A549 (cell line): ENCODE measurements at regions not wholly inside any gene's neighbourhood (a gene's known extent, or its start where the extent isn't known, plus 50 kb on each side); places are given as distances from the start of the nearest gene placed in this dataset.
A peak's percentile ranks its signal among the peaks of the same experiment; 100 is the strongest.

Experiments used
- ATAC-seq, 2 experiments: fragments of 200-7000 bp in 1 of 2; fragments of >200 bp in 1 of 2; cut with Nextera tagmentation in 1 of 2; cut with Tn5 transposase in 1 of 2; 3 replicates each; pipeline versions ENCODE4 v1.8.0 to v1.9.1; 2018 to 2020; ENCODE audit warnings: mild to moderate bottlenecking in 1 of 2, moderate library complexity in 1 of 2
- CTCF ChIA-PET: fragments of 300-600 bp; sonication (Branson Sonifier 250); formaldehyde crosslinking; extraction: SDS; loops from one replicate; lab custom pipeline; 2021; ENCODE audit warnings: antibody characterized with exemption, inconsistent platforms; lab: Yijun Ruan, JAX
- POLR2A ChIA-PET: fragments of 350-600 bp; formaldehyde crosslinking; extraction: SDS; loops from one replicate; lab custom pipeline; 2021; ENCODE audit warnings: antibody characterized with exemption, inconsistent platforms; lab: Yijun Ruan, JAX
- DNase-seq, 2 experiments: peaks; one replicate each; pipeline versions ENCODE4 v3.0.0 to v3.0.0-alpha.2; 2011 to 2016; ENCODE audit warnings: low read depth in 1 of 2, low spot score in 1 of 2
- FAIRE-seq: peaks from 2 replicates; lab custom pipeline; 2011; peaks lifted over from hg19 to GRCh38; lab: Jason Lieb, UNC
- H3K27ac ChIP-seq, 2 experiments: fragments of >200 bp; sonication (Bioruptor Twin); formaldehyde crosslinking; 3 replicates each; pipeline ENCODE4 v1.5.1; 2016 to 2017
- H3K4me1 ChIP-seq: fragments of >200 bp; sonication (Bioruptor Twin); formaldehyde crosslinking; 3 replicates; pipeline ENCODE4 v1.6.1; 2016
- H3K4me2 ChIP-seq: fragments of >200 bp; sonication (Bioruptor Twin); formaldehyde crosslinking; 3 replicates; pipeline ENCODE4 v1.6.1; 2016
- H3K4me3 ChIP-seq: fragments of >200 bp; sonication (Bioruptor Twin); formaldehyde crosslinking; 3 replicates; pipeline ENCODE4 v1.5.1; 2016
- H3K9me3 ChIP-seq: fragments of >200 bp; sonication (Bioruptor Twin); formaldehyde crosslinking; 3 replicates; pipeline ENCODE4 v1.6.1; 2016
- BHLHE40 ChIP-seq: IDR thresholded peaks from 2 replicates; pipeline ENCODE4 v1.6.1; 2012; ENCODE audit warnings: low read depth, low read length, inconsistent platforms
- CBX2 ChIP-seq: fragments of 200-600 bp; sonication (generic); IDR thresholded peaks from 2 replicates; pipeline ENCODE4 v1.6.1; 2016; ENCODE audit warnings: low read depth, mild to moderate bottlenecking, borderline replicate concordance
- CBX8 ChIP-seq: fragments of 200-600 bp; sonication (generic); IDR thresholded peaks from 2 replicates; pipeline ENCODE4 v1.6.1; 2016
- CEBPB ChIP-seq, 2 experiments: fragments of >200 bp in 1 of 2; sonication (Bioruptor Twin) in 1 of 2; formaldehyde crosslinking in 1 of 2; IDR thresholded peaks; 2 replicates each; pipeline ENCODE4 v1.6.1; 2012 to 2016
- CHD2 ChIP-seq: fragments of 150-350 bp; IDR thresholded peaks from 2 replicates; pipeline ENCODE4 v1.6.1; 2014; ENCODE audit warnings: low read length; ENCODE audit not compliant: partially characterized antibody
- CTCF ChIP-seq: fragments of >200 bp; sonication (Bioruptor Twin); formaldehyde crosslinking; IDR thresholded peaks from 3 replicates; pipeline ENCODE4 v1.5.1; 2016
- ELK1 ChIP-seq: fragments of 150-350 bp; IDR thresholded peaks from 2 replicates; pipeline ENCODE4 v1.6.1; 2014; ENCODE audit warnings: low read depth, mild to moderate bottlenecking, low read length
- EP300 ChIP-seq, 2 experiments: fragments of >200 bp; sonication (Bioruptor Twin); formaldehyde crosslinking; IDR thresholded peaks; 2 replicates in 1 of 2; 3 replicates in 1 of 2; pipeline ENCODE4 v1.6.1; 2016 to 2017
- FOSL2 ChIP-seq, 2 experiments: fragments of 450-650 bp in 1 of 2; fragments of >200 bp in 1 of 2; sonication (Bioruptor Twin) in 1 of 2; formaldehyde crosslinking; IDR thresholded peaks; 2 replicates each; pipeline versions ENCODE4 v1.5.0 to v1.6.1; 2016 to 2020; ENCODE audit warnings: mild to moderate bottlenecking in 1 of 2, moderate library complexity in 1 of 2
- HES2 ChIP-seq: fragments of >200 bp; sonication (Bioruptor Twin); formaldehyde crosslinking; IDR thresholded peaks from 2 replicates; pipeline ENCODE4 v1.6.1; 2016
- HOXA7 ChIP-seq: fragments of 250-450 bp; sonication (Bioruptor Pico); IDR thresholded peaks from 2 replicates; pipeline ENCODE4 v1.5.0; 2020; ENCODE audit warnings: mild to moderate bottlenecking, moderate library complexity
- HOXB13 ChIP-seq: fragments of 250-450 bp; sonication (Bioruptor Pico); IDR thresholded peaks from 2 replicates; pipeline ENCODE4 v1.5.0; 2020; ENCODE audit warnings: low read depth, mild to moderate bottlenecking, moderate library complexity
- HOXB5 ChIP-seq: fragments of 250-450 bp; sonication (Bioruptor Pico); IDR thresholded peaks from 2 replicates; pipeline ENCODE4 v1.5.0; 2020; ENCODE audit warnings: mild to moderate bottlenecking, moderate library complexity
- JUNB ChIP-seq: fragments of >200 bp; sonication (Bioruptor Twin); formaldehyde crosslinking; IDR thresholded peaks from 2 replicates; pipeline ENCODE4 v1.6.1; 2016
- KDM1A ChIP-seq: fragments of 200-600 bp; sonication (generic); IDR thresholded peaks from 2 replicates; pipeline ENCODE4 v1.6.1; 2016; ENCODE audit warnings: low read depth, mild to moderate bottlenecking
- KDM5A ChIP-seq: fragments of 200-600 bp; sonication (generic); IDR thresholded peaks from 2 replicates; pipeline ENCODE4 v1.6.1; 2016; ENCODE audit warnings: antibody characterized with exemption, mild to moderate bottlenecking
- MAFK ChIP-seq: fragments of 450-650 bp; IDR thresholded peaks from 2 replicates; pipeline ENCODE4 v1.6.1; 2014; ENCODE audit not compliant: partially characterized antibody
- MYC ChIP-seq: IDR thresholded peaks from 2 replicates; pipeline ENCODE4 v1.6.1; 2012; ENCODE audit warnings: mild to moderate bottlenecking, inconsistent platforms, low read length, improper control_type of control experiment, borderline replicate concordance
- NFE2L2 ChIP-seq: fragments of 150-350 bp; conservative IDR thresholded peaks from 2 replicates; pipeline ENCODE4 v1.6.1; 2014; ENCODE audit warnings: low read length
- RARB ChIP-seq: fragments of 250-450 bp; sonication (Bioruptor Pico); IDR thresholded peaks from 2 replicates; pipeline ENCODE4 v1.8.0; 2021; ENCODE audit warnings: mild to moderate bottlenecking, moderate library complexity
- RCOR1 ChIP-seq: fragments of 150-350 bp; IDR thresholded peaks from 2 replicates; pipeline ENCODE4 v1.6.1; 2014; ENCODE audit warnings: antibody characterized with exemption, low read length, low read depth
- SREBF2 ChIP-seq: fragments of 450-650 bp; IDR thresholded peaks from 2 replicates; pipeline ENCODE4 v1.6.1; 2014; ENCODE audit warnings: mild to moderate bottlenecking, moderate library complexity
- USF2 ChIP-seq: fragments of 450-650 bp; IDR thresholded peaks from 2 replicates; pipeline ENCODE4 v1.6.1; 2014; ENCODE audit warnings: antibody characterized with exemption
- ZC3H11A ChIP-seq: fragments of 450-650 bp; IDR thresholded peaks from 2 replicates; pipeline ENCODE4 v1.6.1; 2014; ENCODE audit warnings: antibody characterized with exemption, mild to moderate bottlenecking
- ZFP36 ChIP-seq: fragments of 450-650 bp; IDR thresholded peaks from 2 replicates; pipeline ENCODE4 v1.6.1; 2014; ENCODE audit warnings: borderline replicate concordance; ENCODE audit not compliant: partially characterized antibody
- ZNF302 ChIP-seq: fragments of 250-450 bp; sonication (Bioruptor Pico); IDR thresholded peaks from 2 replicates; pipeline ENCODE4 v1.9.0; 2021; ENCODE audit warnings: inconsistent platforms, mild to moderate bottlenecking, moderate library complexity
- WGBS: methylation state at CpG from one replicate; pipeline ENCODE4 v1.1.6; 2017; ENCODE audit errors: missing lambda C conversion rate; 5-methylcytosine and 5-hydroxymethylcytosine counted together

GRCh38 chr5:163607256-163607655, 101.8 kb downstream of the MAT2B start (continued):
- no peak for TF ChIP-seq HOXB5 (CRISPR knock-in tag)
- TF ChIP-seq RCOR1 = no peak
- no peak for TF ChIP-seq MYC
- no peak for TF ChIP-seq SREBF2
- no peak for TF ChIP-seq CEBPB (IDR thresholded peaks at IDR 0.05)
- TF ChIP-seq, all 56 proteins: peak for 0

- Histone ChIP-seq H3K4me2 (no peak overlapping the region), H3K4me1 (no peaks in the 10 kb centered on the region), H3K9me3 (no peaks in the 10 kb centered on the region), H3K4me3 (no peak overlapping the region), H3K27ac (no peak overlapping the region)
- DNase-seq (no peak), FAIRE-seq (no peak), ATAC-seq (no peak)
- ChIA-PET CTCF (interaction anchor here (0.6 to 0.7 kb wide), 2 partner anchors 15 to 1685 kb away, joined by 3 read pairs; no protein-coding TSS in a partner anchor), POLR2A (no interaction called here)
- TF ChIP-seq CHD2 = no peak
Observed at GRCh38 chr5:163608621-163609020, 103.2 kb downstream of the MAT2B start.

- no peaks in the 10 kb centered on the region for H3K9me3 ChIP-seq
- no peaks in the 10 kb centered on the region for H3K4me1 ChIP-seq
- no peak overlapping the region for H3K27ac ChIP-seq
- no peak for ATAC-seq
- ChIA-PET CTCF (no interaction called here), POLR2A (no interaction called here)
- TF ChIP-seq HES2 (no peak), MAFK (peak; percentile 69), ZNF302 (CRISPR knock-in tag) (no peak), ELK1 (no peak), HOXA7 (CRISPR knock-in tag) (no peak), KDM5A (no peak), USF2 (no peak)
- H3K4me2 ChIP-seq = no peak overlapping the region
- no peak overlapping the region for H3K4me3 ChIP-seq
- no peak for DNase-seq
- 0% methylated on average over 1 of the region's 1 CpG for WGBS
- FAIRE-seq = no peak
Observed at GRCh38 chr5:163609910-163610309, 104.5 kb downstream of the MAT2B start.

GRCh38 chr5:163612358-163613149, 107.1 kb downstream of the MAT2B start:
- ChIA-PET POLR2A (no interaction called here), CTCF (no interaction called here)
- WGBS = 4% methylated on average over 8 of the region's 8 CpGs
- Histone ChIP-seq H3K4me1 (no peaks in the 10 kb centered on the region), H3K27ac (no peak overlapping the region), H3K4me2 (no peak overlapping the region), H3K9me3 (no peaks in the 10 kb centered on the region), H3K4me3 (no peak overlapping the region)
- no peak for ATAC-seq
- DNase-seq = no peak
- no peak for FAIRE-seq
- TF ChIP-seq CTCF (no peak), EP300 (IDR thresholded peaks at IDR 0.05) (no peak), RARB (no peak), NFE2L2 (no peak), HOXA7 (CRISPR knock-in tag) (no peak), FOSL2 (IDR thresholded peaks at IDR 0.05) (no peak), FOSL2 (CRISPR knock-in tag; IDR thresholded peaks at IDR 0.05) (no peak), HOXB13 (CRISPR knock-in tag) (no peak), KDM1A (no peak), RCOR1 (no peak), ZFP36 (no peak), BHLHE40 (no peak), CBX2 (no peak), ZC3H11A (no peak), JUNB (no peak), CBX8 (no peak)
